ENCODE measurements at regions not wholly inside any gene's neighbourhood (a gene's known extent, or its start where the extent isn't known, plus 50 kb on each side); places are given as distances from the start of the nearest gene placed in this dataset.

- Histone ChIP-seq H3K4me3 (replicated peaks in 1 of 3; ENCODE audit: insufficient read depth in 1 of 3, low read depth in 1 of 3, low read length in 3 of 3) (no peak overlapping the region), H4K20me1 (replicated peaks; ENCODE audit: control insufficient read depth, extremely low read depth, insufficient read depth, low read length) (no peaks in the 10 kb centered on the region), H3K36me3 (ENCODE audit: control insufficient read depth in 2 of 2, extremely low read depth in 1 of 2, insufficient read depth in 2 of 2, low read length in 2 of 2) (no peaks in the 10 kb centered on the region), H3K4me1 (ENCODE audit: control insufficient read depth, extremely low read depth, insufficient read depth, low read length) (no peaks in the 10 kb centered on the region), H3K79me2 (ENCODE audit: control insufficient read depth, insufficient read depth, low read length) (no peaks in the 10 kb centered on the region), H3K27me3 (ENCODE audit: control insufficient read depth in 2 of 2, insufficient read depth in 2 of 2, low read length in 2 of 2) (no peaks in the 10 kb centered on the region), H3K9ac (replicated peaks; ENCODE audit: extremely low read depth, insufficient read depth, low read length) (no peak overlapping the region), H2AFZ (ENCODE audit: low read depth, low read length) (no peak overlapping the region), H3K27ac (ENCODE audit: insufficient read depth, low read depth, low read length) (no peak overlapping the region), H3K9me1 (replicated peaks; ENCODE audit: control insufficient read depth, extremely low read depth, insufficient read depth, low read length) (no peaks in the 10 kb centered on the region), H3K9me3 (replicated peaks; ENCODE audit: control insufficient read depth, insufficient read depth, low read length) (no peaks in the 10 kb centered on the region), H3K4me2 (ENCODE audit: insufficient read depth, low read length) (no peak overlapping the region)
- no TSS peak for BruUV-seq (replicated peaks)
- dilution Hi-C loops (cut with MboI; ENCODE audit: extremely low pct_ligation_motif_present, low sequenced_read_pairs) = no loop called here
- intact Hi-C loops (cut with micrococcal nuclease) = no loop called here
- DNase-seq (ENCODE audit: low read depth, low spot score) (no peak), FAIRE-seq (no peak)
- ChIA-PET CTCF (interaction anchor here (0.5 kb wide), 1 partner anchor 105 kb away, joined by 3 read pairs; no protein-coding TSS in a partner anchor), POLR2A (no interaction called here)
- TF ChIP-seq POLR2AphosphoS5 (IDR thresholded peaks at IDR 0.05; ENCODE audit: insufficient read depth, low read depth, low read length) (no peak), FOS (IDR thresholded peaks at IDR 0.05; ENCODE audit: borderline replicate concordance, insufficient read depth, low read length) (no peak), MAX (IDR thresholded peaks at IDR 0.05; ENCODE audit: insufficient read depth, insufficient read length) (no peak), MYC (IDR thresholded peaks at IDR 0.05; ENCODE audit: low read depth, low read length) (no peak), GATA2 (IDR thresholded peaks at IDR 0.05; ENCODE audit: insufficient read depth, insufficient read length, low read depth, low read length) (no peak), POLR2A (IDR thresholded peaks at IDR 0.05; ENCODE audit: low read depth, low read length) (no peak), JUN (IDR thresholded peaks at IDR 0.05; ENCODE audit: borderline replicate concordance, insufficient read depth, insufficient read length, low read depth) (no peak)
These were observed 267.8 kb upstream of the SEMA3C start for GRCh38 chr7:81186691-81187090.

DNA sequence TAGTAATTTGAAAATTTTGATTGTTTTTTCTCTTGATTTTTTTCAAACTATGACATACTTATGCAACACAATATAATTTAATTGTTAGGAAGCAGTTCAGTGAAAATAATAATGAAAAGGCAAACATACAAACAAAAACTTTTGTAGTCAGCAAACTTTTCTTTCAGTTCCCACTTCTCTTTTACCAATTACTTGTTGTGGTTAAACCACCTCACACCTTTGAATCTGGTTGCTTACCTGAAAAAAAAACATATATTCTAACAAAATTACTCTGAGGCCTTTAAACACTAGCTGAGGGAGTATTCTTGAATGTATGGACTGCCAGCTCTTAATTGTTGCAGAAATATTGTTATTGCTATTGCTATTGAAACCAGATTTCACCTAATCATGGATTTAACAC lies 266.2 kb upstream of the SEMA3C start:
- POLR2A ChIA-PET = no interaction called here
- H3K27ac ChIP-seq (ENCODE audit: insufficient read depth, low read depth, low read length) = no peak overlapping the region
- no peaks in the 10 kb centered on the region for H3K36me3 ChIP-seq (ENCODE audit: control insufficient read depth in 2 of 2, extremely low read depth in 1 of 2, insufficient read depth in 2 of 2, low read length in 2 of 2)
- no peak overlapping the region for H2AFZ ChIP-seq (ENCODE audit: low read depth, low read length)
- H3K9me1 ChIP-seq (replicated peaks; ENCODE audit: control insufficient read depth, extremely low read depth, insufficient read depth, low read length) = no peaks in the 10 kb centered on the region
- H4K20me1 ChIP-seq (replicated peaks; ENCODE audit: control insufficient read depth, extremely low read depth, insufficient read depth, low read length) = no peaks in the 10 kb centered on the region
- H3K9me3 ChIP-seq (replicated peaks; ENCODE audit: control insufficient read depth, insufficient read depth, low read length) = no peaks in the 10 kb centered on the region
- CTCF ChIA-PET = no interaction called here
- FAIRE-seq (no peak), DNase-seq (ENCODE audit: low read depth, low spot score) (no peak)
- H3K4me2 ChIP-seq (ENCODE audit: insufficient read depth, low read length) = no peak overlapping the region
- H3K9ac ChIP-seq (replicated peaks; ENCODE audit: extremely low read depth, insufficient read depth, low read length) = no peak overlapping the region
- H3K4me1 ChIP-seq (ENCODE audit: control insufficient read depth, extremely low read depth, insufficient read depth, low read length) = no peaks in the 10 kb centered on the region
- BruUV-seq (replicated peaks) = no TSS peak
- no peaks in the 10 kb centered on the region for H3K79me2 ChIP-seq (ENCODE audit: control insufficient read depth, insufficient read depth, low read length)
- dilution Hi-C loops (cut with MboI; ENCODE audit: extremely low pct_ligation_motif_present, low sequenced_read_pairs) = no loop called here
- H3K4me3 ChIP-seq (replicated peaks in 1 of 3; ENCODE audit: insufficient read depth in 1 of 3, low read depth in 1 of 3, low read length in 3 of 3) = no peak overlapping the region
- TF ChIP-seq MYC (IDR thresholded peaks at IDR 0.05; ENCODE audit: low read depth, low read length) (no peak), GATA2 (IDR thresholded peaks at IDR 0.05; ENCODE audit: insufficient read depth, insufficient read length, low read depth, low read length) (no peak)
- H3K27me3 ChIP-seq (ENCODE audit: control insufficient read depth in 2 of 2, insufficient read depth in 2 of 2, low read length in 2 of 2) = no peaks in the 10 kb centered on the region
- intact Hi-C loops (cut with micrococcal nuclease) = no loop called here
